ENCODE measurements at regions not wholly inside any gene's neighbourhood (a gene's known extent, or its start where the extent isn't known, plus 50 kb on each side); places are given as distances from the start of the nearest gene placed in this dataset.

DNA sequence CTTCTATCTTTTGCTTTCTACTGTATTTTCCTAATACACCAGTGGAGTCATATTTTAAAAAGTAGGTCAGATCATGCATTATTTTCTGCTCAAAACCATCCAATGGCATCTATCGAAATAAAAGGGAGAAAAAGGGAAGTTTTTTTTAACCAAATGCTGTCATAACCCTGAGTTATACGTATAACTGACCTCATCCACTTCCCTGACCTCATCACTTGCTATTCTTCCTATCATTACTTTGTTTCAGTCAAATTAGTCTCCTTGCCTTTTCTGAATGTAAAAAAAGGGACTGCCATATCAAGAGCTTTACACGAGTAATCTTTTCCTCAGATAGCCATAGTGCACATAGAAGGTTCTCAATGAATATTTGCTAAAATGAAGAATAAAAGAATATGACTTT lies 1383.6 kb downstream of the ZPLD1 start:
- DNase-seq (ENCODE audit: extremely low spot score) = no peak
- WGBS = 74% methylated on average over 3 of the region's 3 CpGs
- H3K27ac ChIP-seq (replicated peaks in 1 of 4) = no peak overlapping the region
- no peaks in the 10 kb centered on the region for H3K4me1 ChIP-seq
- no peaks in the 10 kb centered on the region for H3K36me3 ChIP-seq
- H3K27me3 ChIP-seq = no peaks in the 10 kb centered on the region
- no peaks in the 10 kb centered on the region for H3K9me3 ChIP-seq
- no peak for TF ChIP-seq EP300 (IDR thresholded peaks at IDR 0.05)
- TF ChIP-seq POLR2AphosphoS5 (IDR thresholded peaks at IDR 0.05) = no peak
- no peak for TF ChIP-seq CTCF (IDR thresholded peaks at IDR 0.05)
- no peak for TF ChIP-seq POLR2A (IDR thresholded peaks at IDR 0.05; ENCODE audit: low read depth)
- intact Hi-C loops (cut with DNase I) = no loop called here
- no peak overlapping the region for H3K4me3 ChIP-seq

GRCh38 chr3:103818800-103819199 lies 1384.0 kb downstream of the ZPLD1 start:
- Histone ChIP-seq H3K27me3 (no peaks in the 10 kb centered on the region), H3K27ac (replicated peaks in 1 of 4) (no peak overlapping the region), H3K9me3 (no peaks in the 10 kb centered on the region), H3K4me1 (no peaks in the 10 kb centered on the region), H3K4me3 (no peak overlapping the region), H3K36me3 (no peaks in the 10 kb centered on the region)
- intact Hi-C loops (cut with DNase I) = no loop called here
- 33% methylated on average over 2 of the region's 2 CpGs for WGBS
- TF ChIP-seq CTCF (IDR thresholded peaks at IDR 0.05) = no peak
- TF ChIP-seq POLR2A (IDR thresholded peaks at IDR 0.05; ENCODE audit: low read depth) = no peak
- TF ChIP-seq EP300 (IDR thresholded peaks at IDR 0.05) = no peak
- TF ChIP-seq POLR2AphosphoS5 (IDR thresholded peaks at IDR 0.05) = no peak
- DNase-seq (ENCODE audit: extremely low spot score) = no peak

GRCh38 chr3:103825586-103825985 lies 1390.8 kb downstream of the ZPLD1 start:
- Histone ChIP-seq H3K9me3 (peaks cover 0 to 7% (median 0%) of the 10 kb centered on the region in 4 donors), H3K36me3 (no peaks in the 10 kb centered on the region), H3K4me3 (no peak overlapping the region), H3K4me1 (peaks cover 0 to 5% (median 0%) of the 10 kb centered on the region in 4 donors), H3K27ac (replicated peaks in 1 of 4) (no peak overlapping the region), H3K27me3 (no peaks in the 10 kb centered on the region)
- TF ChIP-seq POLR2A (IDR thresholded peaks at IDR 0.05; ENCODE audit: low read depth) (no peak), CTCF (IDR thresholded peaks at IDR 0.05) (no peak), EP300 (IDR thresholded peaks at IDR 0.05) (no peak), POLR2AphosphoS5 (IDR thresholded peaks at IDR 0.05) (no peak)
- intact Hi-C loops (cut with DNase I) = no loop called here
- DNase-seq (ENCODE audit: extremely low spot score) = no peak

GRCh38 chr3:103829723-103830326 lies 1395.0 kb downstream of the ZPLD1 start:
- H3K4me1 ChIP-seq = no peaks in the 10 kb centered on the region
- no peak for TF ChIP-seq EP300 (IDR thresholded peaks at IDR 0.05)
- TF ChIP-seq CTCF (IDR thresholded peaks at IDR 0.05) = no peak
- TF ChIP-seq POLR2A (IDR thresholded peaks at IDR 0.05; ENCODE audit: low read depth) = no peak
- TF ChIP-seq POLR2AphosphoS5 (IDR thresholded peaks at IDR 0.05) = no peak
- intact Hi-C loops (cut with DNase I) = loop anchor here (1.0 kb wide), 1 partner anchor 20 kb away; no protein-coding TSS in a partner anchor
- no peak overlapping the region for H3K27ac ChIP-seq (replicated peaks in 1 of 4)
- H3K27me3 ChIP-seq = no peaks in the 10 kb centered on the region
- DNase-seq (ENCODE audit: extremely low spot score) = no peak
- no peak overlapping the region for H3K4me3 ChIP-seq
- no peaks in the 10 kb centered on the region for H3K36me3 ChIP-seq
- H3K9me3 ChIP-seq = peaks cover 0 to 7% (median 0%) of the 10 kb centered on the region in 4 donors
